GM12875 (cell line): ENCODE measurements at regions not wholly inside any gene's neighbourhood (a gene's known extent, or its start where the extent isn't known, plus 50 kb on each side); places are given as distances from the start of the nearest gene placed in this dataset.
"Not testable (repeated sequence)": the region's sequence is repeated elsewhere in the genome, so short reads cannot be mapped to it uniquely, and the experiment has no call there.

Source experiments
- H3K4me3 ChIP-seq: one replicate; pipeline ENCODE4 v1.5.1; 2011; ENCODE audit warnings: low read depth, low read length, control low read depth

DNA sequence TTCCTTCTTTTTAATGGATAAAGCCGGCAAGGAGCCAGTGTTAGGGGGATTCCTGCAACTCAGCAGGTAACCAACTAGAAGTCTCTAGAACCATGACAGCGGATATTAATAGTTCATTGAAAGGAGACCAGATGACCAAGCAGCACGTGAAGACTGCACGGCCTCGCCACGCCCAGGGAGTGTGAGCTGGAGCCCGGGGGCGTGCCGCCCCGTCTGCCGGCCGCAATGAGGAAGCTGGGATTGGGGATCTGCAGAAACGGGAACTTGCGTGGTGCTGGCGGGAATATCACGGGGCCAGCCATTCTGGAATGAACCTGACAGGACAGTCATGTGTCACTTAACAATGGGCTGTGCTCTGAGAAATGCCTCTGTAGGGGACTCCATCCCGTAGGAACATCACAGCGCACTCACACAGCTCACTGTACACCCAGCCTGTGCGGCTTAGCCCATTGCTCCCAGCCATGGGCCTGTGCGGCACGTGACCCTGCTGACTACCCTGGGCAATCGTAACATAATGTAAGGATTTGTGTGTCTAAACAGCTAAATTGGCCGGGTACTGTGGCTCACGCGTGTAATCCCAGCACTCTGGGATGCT is 4092.8 kb upstream of the TPTE start:
- not testable (repeated sequence) for H3K4me3 ChIP-seq

DNA sequence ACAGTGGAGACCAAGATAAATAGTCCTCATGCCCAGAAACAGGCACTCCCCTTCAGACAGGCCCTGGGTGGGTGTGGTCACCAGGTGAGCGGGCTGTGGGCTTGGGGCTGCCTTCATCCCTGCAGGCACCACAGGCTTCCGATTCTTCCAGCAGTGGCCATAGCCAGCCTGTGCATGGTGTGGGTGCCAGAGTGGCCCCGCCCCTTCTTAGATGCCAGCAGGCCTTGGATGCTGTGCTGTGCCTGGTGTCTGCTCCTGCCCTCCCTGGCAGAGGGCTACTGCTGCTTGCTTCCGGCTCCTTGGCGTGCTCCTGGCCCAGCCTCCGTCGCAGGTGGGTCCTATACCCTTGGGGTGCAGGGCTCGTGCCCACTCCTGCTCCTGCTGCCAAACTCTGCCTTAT is 4091.5 kb upstream of the TPTE start:
- H3K4me3 ChIP-seq, result not testable (repeated sequence)

DNA sequence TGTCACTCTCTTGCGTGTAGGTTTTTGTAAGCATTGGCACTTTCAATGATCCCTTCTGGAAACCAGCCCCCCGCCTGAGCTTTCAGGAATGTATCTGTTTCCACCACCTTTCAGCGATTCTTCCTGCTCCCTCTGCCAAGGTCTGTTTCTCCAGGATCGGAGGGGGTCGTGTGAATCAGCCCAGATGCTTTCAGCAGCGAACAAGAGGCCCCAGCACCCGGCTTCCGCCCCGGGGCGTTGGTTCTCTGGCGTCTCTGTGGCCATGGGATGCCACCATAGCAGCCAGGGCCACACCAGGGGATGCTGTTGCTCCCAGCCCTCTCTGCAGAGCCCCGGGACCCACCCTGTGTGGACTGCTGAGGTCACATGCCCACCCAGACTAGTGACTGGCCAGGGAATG is 4088.2 kb upstream of the TPTE start:
- not testable (repeated sequence) for H3K4me3 ChIP-seq

DNA sequence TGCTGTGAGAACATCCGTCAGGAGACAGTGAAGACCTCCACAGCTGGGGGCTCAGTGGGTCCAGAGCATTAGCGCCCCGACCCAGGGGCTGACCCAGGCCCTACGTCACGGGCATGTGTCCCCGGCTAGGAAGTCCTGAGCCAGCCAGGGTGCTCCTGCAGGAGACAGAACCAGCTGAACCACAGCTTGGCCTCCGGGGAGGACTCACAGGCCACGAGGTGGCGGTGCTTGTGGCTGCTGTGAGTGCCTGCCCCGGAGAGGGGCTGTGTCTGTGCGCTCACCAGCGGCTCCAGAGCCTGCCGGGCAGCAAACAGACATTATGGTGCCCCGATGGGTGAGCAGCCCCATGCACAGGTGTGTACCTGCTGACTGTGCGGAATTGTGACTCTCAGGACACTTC is 4085.2 kb upstream of the TPTE start:
- H3K4me3 ChIP-seq, result not testable (repeated sequence)

DNA sequence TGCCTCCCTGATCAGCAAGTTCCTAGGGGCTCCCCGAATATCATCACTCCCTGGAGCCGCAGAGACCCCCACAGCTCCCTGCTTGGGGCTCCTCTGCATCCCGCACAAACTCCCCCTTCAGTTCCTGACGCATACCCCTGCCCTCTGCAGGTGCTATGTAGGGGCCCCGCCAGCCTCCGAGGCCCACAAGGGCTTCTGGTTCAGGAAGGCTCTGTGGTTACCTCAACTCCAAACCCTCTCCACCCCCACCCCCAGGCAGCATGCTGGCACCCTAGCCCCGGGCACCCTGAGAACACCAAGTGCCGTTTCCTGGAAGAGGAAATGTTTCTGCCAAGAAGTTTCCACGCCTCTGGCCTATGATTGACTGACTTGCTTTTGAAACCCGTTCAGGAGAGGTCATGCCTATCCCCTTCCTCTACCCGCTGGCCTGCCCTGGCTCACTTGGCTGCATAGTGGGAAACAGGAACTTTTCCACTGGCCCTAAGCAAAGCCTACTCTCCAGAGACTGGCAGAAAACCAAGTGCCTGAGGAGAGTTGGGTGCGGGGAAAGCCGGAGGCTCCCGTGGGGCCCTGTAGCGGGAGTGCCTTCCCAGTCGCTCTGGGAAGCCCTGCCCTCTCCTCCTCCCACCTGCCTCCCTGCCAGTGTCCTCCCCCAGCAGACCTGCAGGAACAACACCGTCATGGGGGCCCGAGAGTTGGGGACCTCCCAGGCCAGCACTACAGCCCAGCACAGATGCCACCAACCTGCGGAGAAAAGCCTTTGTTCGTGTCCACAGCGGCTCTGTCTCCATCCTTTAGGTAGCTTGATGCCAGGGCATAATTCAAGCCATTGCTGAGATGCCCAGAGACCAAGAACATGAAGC is 4084.2 kb upstream of the TPTE start:
- not testable (repeated sequence) for H3K4me3 ChIP-seq

DNA sequence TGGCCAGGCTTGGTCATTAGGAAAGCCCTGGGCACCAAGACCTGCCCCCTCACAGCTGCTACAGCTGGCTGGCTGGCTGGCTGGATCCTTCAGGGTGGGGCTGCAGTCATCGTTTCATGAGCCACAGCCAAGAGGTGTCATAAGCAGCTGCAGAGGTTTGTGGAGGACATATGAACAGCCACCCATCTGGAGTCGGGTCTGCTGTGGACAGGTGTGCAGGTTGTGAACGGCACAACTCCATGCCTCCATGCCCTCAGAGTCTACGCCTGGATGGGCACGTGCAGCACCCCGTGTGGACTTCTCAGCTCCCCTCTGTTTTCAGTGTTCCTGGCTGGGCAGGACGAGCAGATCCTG is 4083.6 kb upstream of the TPTE start:
- not testable (repeated sequence) for H3K4me3 ChIP-seq

DNA sequence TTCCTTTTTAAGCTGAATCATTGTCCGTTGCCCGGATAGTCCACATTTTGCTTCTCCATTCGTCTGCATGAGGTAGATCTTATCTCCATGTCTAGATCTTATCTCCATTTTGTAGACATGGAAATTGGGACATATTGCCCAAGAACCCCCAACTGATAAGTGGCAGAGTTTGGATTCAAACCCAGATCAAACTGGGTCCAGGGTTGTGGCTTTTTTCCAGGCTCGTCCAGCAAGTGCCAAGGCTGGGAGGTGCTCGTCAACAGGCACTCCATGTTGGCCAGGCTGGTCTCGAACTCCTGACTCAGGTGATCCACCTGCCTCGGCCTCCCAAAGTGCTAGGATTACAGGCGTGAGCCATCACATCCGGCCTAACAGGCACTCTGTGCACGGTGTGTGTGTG is 4082.3 kb upstream of the TPTE start:
- H3K4me3 ChIP-seq, result not testable (repeated sequence)

DNA sequence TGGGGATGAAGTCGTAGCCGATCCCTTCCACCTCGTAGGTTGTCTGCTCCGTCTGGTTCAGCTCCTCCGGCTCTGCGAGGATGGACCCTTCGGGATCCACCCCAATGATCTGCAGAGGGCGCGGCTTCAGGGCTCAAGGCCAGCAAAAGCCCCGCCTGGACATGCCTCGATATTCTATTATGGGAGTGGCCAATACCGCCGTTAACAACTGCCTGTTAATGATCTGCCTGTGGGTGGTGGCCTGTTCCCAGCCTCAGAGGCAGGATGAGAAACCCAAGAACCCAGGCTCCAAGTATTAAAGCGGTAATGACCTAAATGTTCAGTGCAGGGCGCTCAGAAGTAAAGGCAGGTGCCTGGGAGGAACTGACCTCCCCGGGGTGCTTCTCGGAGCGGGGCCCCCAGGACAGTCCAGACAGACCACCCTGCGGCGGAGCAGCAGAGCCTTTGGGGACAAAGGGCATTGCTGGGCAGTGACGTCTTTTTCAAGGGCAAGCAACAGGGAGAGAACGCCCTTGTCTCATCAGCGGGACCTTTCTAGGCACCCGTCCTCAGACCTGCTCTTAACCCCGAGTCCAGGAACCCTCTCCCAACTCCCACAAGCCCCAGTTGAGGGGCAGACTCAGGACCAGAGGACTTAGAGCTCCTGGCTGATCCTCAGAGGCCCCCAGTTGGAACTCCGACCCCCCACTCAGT is 4066.6 kb upstream of the TPTE start:
- H3K4me3 ChIP-seq, result not testable (repeated sequence)

DNA sequence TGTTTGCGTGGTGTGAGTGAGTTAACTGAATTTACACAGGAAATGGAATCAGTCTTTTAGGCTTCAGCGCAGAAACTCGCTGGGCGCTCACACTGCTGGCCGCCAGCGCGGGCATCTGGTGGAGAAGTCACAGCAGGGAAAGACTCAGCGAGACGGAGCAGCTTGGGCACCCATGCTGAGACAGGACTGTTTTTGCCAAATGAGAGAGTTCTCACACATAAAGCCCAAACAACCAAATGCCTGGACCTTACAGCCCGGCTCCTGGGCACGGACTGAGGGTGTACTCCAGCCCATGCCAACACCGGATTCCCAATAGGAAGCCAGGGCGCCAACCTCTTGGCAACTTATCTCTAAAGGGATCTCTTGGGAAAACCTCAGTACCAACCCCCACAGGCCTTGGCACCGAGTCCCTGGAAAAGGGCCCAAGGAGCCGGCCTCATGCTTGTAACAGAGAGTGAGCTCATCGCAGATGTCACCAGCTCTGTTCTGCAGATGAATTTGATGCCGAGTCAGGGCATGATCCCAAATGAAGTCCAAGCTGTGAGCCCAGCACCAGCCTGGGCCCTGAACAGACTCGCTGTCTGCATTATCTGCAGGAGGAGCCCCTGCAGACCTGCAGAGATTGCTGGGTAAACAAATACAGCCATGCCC is 4065.2 kb upstream of the TPTE start:
- H3K4me3 ChIP-seq, result not testable (repeated sequence)

DNA sequence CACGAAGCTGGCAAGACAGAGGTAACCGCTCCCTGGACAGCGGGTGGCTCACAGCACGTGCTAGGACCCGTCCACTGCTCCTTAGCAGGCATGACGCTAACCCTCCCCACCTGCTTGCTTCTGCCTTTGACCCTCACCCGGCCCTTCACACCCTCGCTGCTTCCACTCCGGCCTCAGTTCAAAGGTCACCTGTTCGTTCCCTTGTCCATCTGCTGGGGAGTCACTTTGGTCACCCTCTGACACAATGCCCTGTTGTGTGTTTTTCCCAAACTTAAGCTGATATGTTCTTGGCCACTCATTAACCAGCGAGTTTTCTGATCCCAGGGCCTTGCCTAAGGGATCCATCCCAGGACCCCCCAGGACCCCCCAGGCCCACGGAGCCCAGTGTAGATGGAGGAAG is 4061.6 kb upstream of the TPTE start:
- not testable (repeated sequence) for H3K4me3 ChIP-seq

DNA sequence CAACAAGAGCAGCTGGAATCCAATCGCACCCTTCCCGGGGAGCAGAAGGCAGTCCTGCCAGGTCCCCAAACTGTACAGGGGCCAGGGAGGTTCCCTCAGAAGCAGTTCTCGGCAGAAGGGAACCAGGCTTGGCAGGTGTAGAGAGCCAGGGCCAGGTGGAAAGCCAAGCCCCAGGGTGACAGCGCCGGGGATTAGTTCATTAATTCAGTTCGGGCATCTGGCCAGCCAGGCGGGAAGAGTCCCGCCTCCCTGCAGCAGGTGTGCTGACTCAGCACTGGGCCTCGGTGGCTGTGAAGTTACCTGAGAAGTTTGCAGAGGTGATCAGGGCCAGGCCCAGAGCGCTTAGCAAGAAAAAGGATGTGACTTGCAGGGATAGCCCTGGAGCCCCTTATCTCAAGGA is 4060.0 kb upstream of the TPTE start:
- H3K4me3 ChIP-seq, result not testable (repeated sequence)

DNA sequence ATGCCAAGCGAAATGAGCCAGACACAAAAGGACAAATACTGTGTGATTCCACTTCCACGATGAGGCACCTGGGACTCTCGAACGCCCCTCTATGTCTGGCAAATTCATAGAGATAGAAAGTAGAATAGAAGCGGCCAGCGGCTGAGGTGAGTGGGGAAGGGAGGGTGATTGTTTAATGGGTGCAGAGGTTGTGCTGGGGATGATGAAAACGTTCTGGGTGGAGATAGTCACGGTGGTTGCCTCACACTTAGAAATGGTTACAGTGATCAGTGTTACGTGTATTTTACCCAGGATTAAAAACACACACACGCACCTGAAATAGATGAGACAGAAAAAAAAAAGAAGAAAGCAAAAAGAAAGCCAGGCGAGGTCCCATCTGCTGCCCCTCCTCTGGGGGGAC is 4057.0 kb upstream of the TPTE start:
- H3K4me3 ChIP-seq, result not testable (repeated sequence)

DNA sequence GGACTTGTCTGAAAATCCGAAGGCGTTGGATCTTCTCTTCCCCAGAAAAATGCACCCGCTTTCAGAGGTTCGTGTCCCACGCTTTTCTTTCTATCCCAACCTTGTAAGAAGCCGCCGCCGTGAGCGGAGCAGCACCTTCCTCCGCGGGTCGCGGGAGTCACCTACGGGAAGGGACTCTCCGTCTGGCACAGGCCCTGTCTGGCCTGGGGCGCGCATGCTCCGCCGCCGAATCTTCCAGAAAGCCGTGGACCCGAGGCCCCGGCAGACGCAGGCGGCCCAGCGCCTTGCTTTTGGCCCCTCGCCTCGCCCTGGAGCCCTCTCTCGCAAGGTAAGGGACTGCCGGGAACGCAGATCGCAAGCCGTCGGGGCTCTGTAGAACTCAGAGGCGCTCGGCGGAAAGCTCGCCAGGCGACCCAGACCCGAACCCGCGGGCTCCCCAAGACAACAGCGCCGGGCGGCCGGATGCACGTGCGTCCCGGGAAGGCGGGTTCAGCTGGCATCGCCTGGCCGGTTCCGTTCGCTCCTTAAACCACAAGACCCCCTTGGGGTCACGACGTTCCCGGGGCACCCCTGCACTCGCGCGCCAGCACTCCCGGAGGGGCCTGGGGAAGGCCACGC is 4055.2 kb upstream of the TPTE start:
- H3K4me3 ChIP-seq, result not testable (repeated sequence)

DNA sequence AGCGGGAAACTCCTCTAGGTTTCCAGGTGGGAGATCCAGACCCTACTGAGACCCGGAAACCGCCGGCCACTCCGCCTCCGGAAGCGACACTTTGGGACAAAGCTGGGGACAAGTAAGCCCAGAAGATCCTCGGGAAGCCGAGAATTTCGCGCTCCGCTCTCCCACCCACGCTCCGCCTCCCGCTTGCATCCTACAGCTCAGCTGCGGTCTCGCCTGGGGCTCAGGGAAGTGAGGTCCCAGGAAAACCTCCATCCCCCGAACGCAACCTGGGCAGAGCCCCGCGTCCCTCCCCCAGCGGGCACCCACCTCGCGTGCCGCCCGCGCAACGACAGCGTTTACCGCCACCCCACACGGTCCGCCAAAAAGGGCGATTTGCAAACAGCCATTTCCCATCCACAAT is 4054.7 kb upstream of the TPTE start:
- not testable (repeated sequence) for H3K4me3 ChIP-seq

DNA sequence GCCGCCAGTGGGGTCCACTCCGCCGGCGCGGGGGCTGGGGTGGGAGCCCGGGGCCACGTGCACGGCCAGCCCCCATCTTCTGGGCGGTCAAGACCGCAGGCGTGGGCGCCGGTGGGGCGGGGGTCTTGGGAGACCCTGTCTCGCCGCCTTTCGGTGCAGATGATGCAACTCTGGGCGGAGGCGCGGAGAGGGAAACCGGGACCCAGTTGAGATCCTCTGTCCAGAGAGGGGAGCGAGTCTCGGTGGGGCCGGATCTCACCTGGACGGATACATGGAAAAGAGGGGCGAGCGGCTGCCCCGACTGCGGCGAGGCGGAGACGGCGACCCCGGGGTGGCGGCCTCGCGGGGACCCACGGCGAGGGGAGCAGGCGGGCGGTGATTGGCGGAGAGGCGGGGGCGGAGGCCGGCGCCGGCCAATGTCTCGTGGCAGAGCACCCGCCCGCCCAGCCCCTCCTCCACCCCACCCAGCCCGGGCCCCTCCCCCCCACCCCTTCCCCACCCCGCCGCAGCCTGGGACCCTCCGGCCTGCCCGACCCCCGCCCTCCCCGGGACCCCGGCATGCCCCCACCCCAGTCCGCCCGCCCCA is 4054.1 kb upstream of the TPTE start:
- not testable (repeated sequence) for H3K4me3 ChIP-seq

DNA sequence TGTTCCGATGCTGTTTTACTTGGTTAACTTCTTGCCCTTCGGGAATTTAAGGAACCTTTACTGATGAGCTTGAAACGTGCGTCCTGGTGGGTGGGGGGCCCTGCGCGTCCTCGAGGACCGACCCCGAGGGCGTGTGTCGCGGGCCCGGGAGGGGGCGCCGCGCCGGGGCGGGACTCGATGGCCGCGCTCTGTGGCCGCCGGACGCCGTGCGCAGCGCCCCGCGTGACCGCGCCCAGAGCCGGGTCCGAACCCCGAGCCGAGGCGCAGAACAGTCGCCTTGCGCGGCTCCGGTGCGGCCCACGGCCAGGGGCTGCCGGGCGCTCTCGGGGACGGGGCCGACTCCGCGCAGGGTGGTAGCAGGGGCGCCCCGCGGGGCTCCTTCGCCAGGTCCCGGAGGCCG is 4053.5 kb upstream of the TPTE start:
- H3K4me3 ChIP-seq, result not testable (repeated sequence)

DNA sequence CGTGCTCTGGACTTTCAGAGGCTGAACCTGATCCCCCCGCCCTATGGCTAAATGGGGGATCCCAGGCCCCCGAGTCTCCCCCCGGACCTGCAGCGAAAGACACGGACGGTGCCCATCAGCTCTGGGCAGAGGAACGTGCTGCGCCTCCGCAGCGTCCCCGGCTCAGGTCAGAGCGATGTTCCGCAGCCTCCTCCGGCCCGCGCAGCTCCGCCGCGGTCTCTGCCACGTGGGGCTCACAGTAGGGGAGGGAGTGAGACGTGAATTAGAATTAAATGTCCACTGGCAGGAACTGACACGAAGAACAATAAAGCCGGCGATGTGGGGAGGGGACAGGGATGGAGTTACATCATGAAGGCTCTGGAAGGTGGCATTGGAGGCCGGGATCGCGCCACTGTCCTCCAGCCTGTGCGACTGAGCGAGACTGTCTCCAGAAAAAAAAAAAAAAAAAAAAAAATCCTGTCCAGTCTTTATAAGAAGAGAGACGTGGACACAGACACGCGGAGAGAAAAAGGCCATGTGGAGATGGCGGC is 4053.0 kb upstream of the TPTE start:
- not testable (repeated sequence) for H3K4me3 ChIP-seq

DNA sequence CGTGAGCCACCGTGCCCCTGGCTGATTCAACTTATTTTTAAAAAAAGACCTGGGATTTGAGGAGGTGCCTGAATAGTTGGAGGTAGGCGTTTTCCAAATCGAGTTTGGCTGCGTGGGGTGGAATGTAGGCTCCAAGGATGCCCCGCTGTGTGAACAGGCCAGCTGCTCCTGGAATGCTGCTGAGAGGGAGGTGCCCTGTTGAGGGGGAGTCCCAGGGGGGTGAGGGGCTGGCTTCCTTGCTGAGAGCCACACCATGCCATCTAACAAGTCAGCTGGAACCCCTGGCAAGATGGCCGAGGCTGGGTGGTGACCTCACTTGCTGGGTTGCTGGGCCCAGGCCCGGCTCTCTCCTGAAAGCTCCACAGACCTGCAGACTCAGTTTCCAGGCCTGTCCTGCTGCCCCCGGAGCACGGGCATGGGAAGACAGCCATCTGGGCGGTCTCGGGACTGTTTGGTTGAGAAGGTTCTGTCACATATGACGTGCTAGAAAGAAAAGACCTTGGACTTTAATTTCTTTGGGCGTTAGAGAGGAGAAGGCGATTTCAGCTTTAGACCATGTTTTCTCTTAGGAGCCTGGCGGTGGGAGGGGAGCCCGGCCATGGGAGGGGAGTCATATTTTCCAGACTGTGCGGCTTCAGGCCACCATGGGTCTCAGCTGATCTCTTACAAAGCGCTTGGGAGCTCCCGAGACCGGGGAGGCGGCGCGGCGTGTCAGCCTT is 4047.0 kb upstream of the TPTE start:
- not testable (repeated sequence) for H3K4me3 ChIP-seq

DNA sequence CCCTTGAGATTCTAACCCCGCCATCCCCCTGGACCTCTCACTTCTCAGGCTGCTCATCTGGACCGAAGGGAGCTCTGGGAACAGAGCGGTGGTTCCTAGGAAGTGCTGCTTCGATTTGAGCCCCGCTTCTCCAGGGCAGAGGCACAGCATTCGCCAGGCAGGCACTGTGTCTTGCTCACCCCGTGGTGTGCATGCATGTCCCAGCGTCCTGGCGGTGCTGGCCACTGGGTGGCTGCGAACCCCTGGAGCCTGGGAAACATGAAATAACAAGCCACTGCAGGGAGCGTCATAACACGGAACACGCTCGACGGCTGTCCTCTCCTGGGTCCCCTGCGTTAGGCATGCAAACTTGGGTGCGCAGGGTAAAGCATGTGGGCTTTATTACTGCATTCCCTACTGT is 4040.3 kb upstream of the TPTE start:
- not testable (repeated sequence) for H3K4me3 ChIP-seq

DNA sequence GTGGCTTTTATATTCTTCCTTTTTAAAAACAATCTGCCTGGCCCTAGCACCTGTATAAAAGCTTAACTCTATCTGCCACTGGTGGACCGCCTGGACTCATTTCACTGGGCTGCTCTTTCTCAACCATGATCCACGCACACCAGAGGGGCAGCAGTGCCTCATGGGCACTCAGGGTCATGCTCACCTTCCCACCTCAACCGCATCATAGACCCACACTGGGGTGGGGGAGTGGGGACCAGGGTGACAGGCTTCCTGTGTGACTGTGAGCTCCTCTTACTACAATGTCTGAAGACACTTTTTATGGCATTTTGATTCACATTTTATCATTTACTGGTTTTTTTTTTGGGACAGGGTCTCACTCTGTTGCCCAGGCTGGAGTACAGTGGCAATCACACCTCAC is 4038.8 kb upstream of the TPTE start:
- not testable (repeated sequence) for H3K4me3 ChIP-seq
